ENCODE measurements at regions not wholly inside any gene's neighbourhood (a gene's known extent, or its start where the extent isn't known, plus 50 kb on each side); places are given as distances from the start of the nearest gene placed in this dataset.

DNA sequence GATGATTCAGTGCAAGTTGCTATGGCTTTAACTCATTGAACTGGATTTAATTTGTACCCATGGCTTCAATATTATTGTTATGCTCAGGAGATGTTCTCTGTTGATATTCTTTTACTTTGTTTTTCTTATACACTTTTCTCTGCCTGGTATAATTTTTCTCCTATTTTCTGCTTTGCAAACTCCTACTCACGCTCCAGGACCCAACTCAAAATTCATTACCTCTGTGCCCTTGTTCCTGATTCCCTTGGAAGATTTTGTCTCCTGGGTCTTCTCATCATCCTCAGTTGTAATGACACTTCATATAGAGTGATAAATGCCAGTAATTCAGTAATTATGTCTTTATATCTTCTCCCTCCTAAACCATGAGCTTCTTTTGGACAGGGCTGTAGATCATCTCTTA is 259.9 kb upstream of the JADE1 start:
- Histone ChIP-seq H3K36me3 (no peaks in the 10 kb centered on the region), H3K27ac (no peak overlapping the region), H3K4me1 (peaks cover 18% of the 10 kb centered on the region), H3K9me3 (no peaks in the 10 kb centered on the region), H3K4me3 (no peak overlapping the region), H3K27me3 (no peaks in the 10 kb centered on the region)
- no peak for TF ChIP-seq POLR2A (IDR thresholded peaks at IDR 0.05)
- no peak for TF ChIP-seq POLR2AphosphoS5 (IDR thresholded peaks at IDR 0.05)
- 97% methylated on average over 1 of the region's 1 CpG for WGBS
- DNase-seq (ENCODE audit: low spot score in 2 of 2): no peak

DNA sequence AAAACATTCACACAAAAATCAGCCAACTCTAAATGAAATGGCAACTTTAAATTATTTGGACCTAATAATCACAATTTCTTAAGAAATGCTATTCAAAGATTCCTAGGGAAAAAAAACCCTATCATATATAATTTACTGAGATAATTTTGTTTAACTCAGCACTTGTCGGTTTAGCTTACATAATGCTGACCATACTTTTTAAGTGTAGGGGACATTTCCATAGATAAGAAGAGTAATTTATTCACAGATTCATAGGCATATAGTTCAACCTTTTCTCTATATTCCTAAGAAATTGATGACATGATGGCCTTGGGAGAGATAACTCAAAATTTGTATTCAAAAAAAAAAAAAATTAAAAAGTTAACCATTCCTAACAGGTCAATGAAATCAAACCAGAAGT is 260.8 kb upstream of the PGRMC2 start:
- Histone ChIP-seq H3K9me3 (no peaks in the 10 kb centered on the region), H3K36me3 (no peaks in the 10 kb centered on the region), H3K4me1 (peaks cover 6% of the 10 kb centered on the region), H3K27me3 (no peaks in the 10 kb centered on the region), H3K4me3 (no peak overlapping the region), H3K27ac (no peak overlapping the region)
- 96% methylated on average over 1 of the region's 1 CpG for WGBS
- no peak for TF ChIP-seq POLR2A (IDR thresholded peaks at IDR 0.05)
- TF ChIP-seq, protein P1, sequence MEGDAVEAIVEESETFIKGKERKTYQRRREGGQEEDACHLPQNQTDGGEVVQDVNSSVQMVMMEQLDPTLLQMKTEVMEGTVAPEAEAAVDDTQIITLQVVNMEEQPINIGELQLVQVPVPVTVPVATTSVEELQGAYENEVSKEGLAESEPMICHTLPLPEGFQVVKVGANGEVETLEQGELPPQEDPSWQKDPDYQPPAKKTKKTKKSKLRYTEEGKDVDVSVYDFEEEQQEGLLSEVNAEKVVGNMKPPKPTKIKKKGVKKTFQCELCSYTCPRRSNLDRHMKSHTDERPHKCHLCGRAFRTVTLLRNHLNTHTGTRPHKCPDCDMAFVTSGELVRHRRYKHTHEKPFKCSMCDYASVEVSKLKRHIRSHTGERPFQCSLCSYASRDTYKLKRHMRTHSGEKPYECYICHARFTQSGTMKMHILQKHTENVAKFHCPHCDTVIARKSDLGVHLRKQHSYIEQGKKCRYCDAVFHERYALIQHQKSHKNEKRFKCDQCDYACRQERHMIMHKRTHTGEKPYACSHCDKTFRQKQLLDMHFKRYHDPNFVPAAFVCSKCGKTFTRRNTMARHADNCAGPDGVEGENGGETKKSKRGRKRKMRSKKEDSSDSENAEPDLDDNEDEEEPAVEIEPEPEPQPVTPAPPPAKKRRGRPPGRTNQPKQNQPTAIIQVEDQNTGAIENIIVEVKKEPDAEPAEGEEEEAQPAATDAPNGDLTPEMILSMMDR (IDR thresholded peaks at IDR 0.05): no peak
- TF ChIP-seq POLR2AphosphoS5 (IDR thresholded peaks at IDR 0.05): no peak
- TF ChIP-seq EP300 (IDR thresholded peaks at IDR 0.05): no peak
- no peak for DNase-seq (ENCODE audit: low spot score in 2 of 2)

DNA sequence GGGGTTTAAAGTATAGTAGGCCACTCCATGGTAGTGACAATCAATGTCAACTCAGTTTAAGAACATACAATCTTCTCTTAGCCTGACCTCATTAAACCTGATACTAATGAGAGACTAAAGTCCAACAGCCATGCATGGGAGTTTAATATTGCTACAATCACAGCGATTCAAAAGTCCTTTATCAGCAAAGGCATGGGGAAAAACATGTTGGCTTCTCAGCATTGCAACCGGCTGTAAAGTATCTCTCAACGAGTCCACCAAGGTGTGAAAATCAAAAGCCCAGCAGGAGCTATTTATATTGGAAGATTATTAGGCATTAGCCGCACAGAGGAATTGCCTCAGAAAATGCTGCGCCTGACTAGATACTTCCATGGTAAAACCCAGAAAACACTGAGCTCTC is 256.7 kb upstream of the PGRMC2 start:
- H3K9me3 ChIP-seq: no peaks in the 10 kb centered on the region
- no peak overlapping the region for H3K27ac ChIP-seq
- DNase-seq (ENCODE audit: low spot score in 2 of 2): no peak
- H3K4me3 ChIP-seq: no peak overlapping the region
- TF ChIP-seq EP300 (IDR thresholded peaks at IDR 0.05) (no peak), POLR2AphosphoS5 (IDR thresholded peaks at IDR 0.05) (no peak), POLR2A (IDR thresholded peaks at IDR 0.05) (no peak)
- TF ChIP-seq, protein P1 (IDR thresholded peaks at IDR 0.05): no peak
- H3K27me3 ChIP-seq: no peaks in the 10 kb centered on the region
- no peaks in the 10 kb centered on the region for H3K4me1 ChIP-seq
- H3K36me3 ChIP-seq: no peaks in the 10 kb centered on the region
- WGBS: 87% methylated on average over 5 of the region's 5 CpGs

DNA sequence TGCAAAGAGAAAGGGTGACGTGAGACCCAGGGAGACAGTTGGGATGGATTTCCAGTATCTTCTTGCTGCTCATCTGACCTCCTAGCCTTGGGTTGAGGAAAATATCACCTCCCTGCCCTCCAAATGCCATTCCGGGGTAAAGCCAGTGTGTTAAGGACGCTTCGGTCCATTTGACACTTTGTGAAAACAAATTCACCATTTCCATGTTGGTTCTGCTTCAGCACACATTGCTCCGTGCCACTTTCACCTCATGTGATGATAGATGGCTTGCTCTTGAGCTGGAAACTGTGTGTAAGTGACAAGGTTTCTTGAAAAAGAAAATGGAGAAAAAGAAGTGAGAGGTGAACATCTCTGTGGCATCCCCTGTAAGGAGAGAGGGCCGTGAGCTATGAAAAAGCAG is 256.1 kb upstream of the PGRMC2 start:
- TF ChIP-seq POLR2A (IDR thresholded peaks at IDR 0.05) (no peak), EP300 (IDR thresholded peaks at IDR 0.05) (no peak), POLR2AphosphoS5 (IDR thresholded peaks at IDR 0.05) (no peak)
- TF ChIP-seq, protein P1 (IDR thresholded peaks at IDR 0.05): no peak
- H3K27me3 ChIP-seq: no peaks in the 10 kb centered on the region
- no peak overlapping the region for H3K27ac ChIP-seq
- WGBS: 86% methylated on average over 6 of the region's 6 CpGs
- H3K4me1 ChIP-seq: no peaks in the 10 kb centered on the region
- no peaks in the 10 kb centered on the region for H3K9me3 ChIP-seq
- H3K4me3 ChIP-seq: no peak overlapping the region
- DNase-seq (ENCODE audit: low spot score in 2 of 2): no peak
- H3K36me3 ChIP-seq: no peaks in the 10 kb centered on the region

DNA sequence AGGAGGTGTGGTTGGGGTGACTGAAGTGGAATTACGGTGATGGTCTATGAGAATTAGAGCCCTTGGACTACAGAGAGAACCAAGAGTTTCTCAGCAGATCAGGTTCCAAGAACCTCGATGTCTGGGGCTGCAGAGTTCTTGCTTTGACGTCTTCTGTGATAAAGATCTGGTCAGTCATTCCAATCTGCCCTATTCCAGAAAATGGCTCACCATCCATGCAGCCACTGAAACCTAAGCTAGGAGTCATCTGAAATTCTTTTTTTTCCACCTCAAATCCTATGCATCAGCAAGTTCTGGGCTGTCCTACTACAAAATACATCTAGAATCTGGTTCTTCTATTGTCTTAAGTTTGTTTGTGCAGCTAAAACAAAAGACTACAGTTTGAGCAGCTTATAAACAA is 254.4 kb upstream of the PGRMC2 start:
- Histone ChIP-seq H3K27me3 (no peaks in the 10 kb centered on the region), H3K27ac (no peak overlapping the region), H3K4me1 (peaks cover 6% of the 10 kb centered on the region), H3K4me3 (no peak overlapping the region), H3K9me3 (no peaks in the 10 kb centered on the region), H3K36me3 (no peaks in the 10 kb centered on the region)
- WGBS: 92% methylated on average over 3 of the region's 3 CpGs
- DNase-seq (ENCODE audit: low spot score in 2 of 2): no peak
- no peak for TF ChIP-seq POLR2A (IDR thresholded peaks at IDR 0.05)
- TF ChIP-seq POLR2AphosphoS5 (IDR thresholded peaks at IDR 0.05): no peak
- TF ChIP-seq, protein P1 (IDR thresholded peaks at IDR 0.05): no peak
- no peak for TF ChIP-seq EP300 (IDR thresholded peaks at IDR 0.05)

DNA sequence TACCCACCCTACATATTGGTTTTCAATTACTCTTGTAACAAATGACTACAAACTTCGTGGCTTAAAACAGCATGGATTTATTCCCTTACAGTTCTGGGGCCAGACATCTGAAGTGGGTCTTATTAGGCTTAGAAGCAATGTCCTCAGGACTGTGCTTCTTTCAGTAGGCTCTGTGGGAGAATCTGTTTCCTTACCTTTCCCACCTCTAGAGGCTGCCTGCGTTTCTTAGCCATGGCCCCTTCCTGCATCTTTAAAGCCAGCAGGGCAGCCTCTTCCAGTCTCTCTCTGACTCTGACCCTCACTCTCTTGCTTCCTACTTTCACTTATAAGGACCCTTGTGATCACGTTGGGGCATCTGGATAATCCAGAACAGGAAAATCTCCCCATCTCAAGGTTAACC is 252.5 kb upstream of the PGRMC2 start:
- Histone ChIP-seq H3K9me3 (no peaks in the 10 kb centered on the region), H3K36me3 (no peaks in the 10 kb centered on the region), H3K27me3 (no peaks in the 10 kb centered on the region), H3K27ac (no peak overlapping the region), H3K4me1 (peaks cover 6% of the 10 kb centered on the region), H3K4me3 (no peak overlapping the region)
- no peak for DNase-seq (ENCODE audit: low spot score in 2 of 2)
- TF ChIP-seq POLR2A (IDR thresholded peaks at IDR 0.05) (no peak), EP300 (IDR thresholded peaks at IDR 0.05) (no peak), POLR2AphosphoS5 (IDR thresholded peaks at IDR 0.05) (no peak)
- TF ChIP-seq, protein P1 (IDR thresholded peaks at IDR 0.05): no peak
- WGBS: 88% methylated on average over 3 of the region's 3 CpGs

All from suprapubic skin (tissue), 4 donors.